HEK293 (cell line): ENCODE measurements at regions not wholly inside any gene's neighbourhood (a gene's known extent, or its start where the extent isn't known, plus 50 kb on each side); places are given as distances from the start of the nearest gene placed in this dataset.

ENCODE experiments used
- FEZF1 ChIP-seq: fragments of 450-650 bp; formaldehyde crosslinking; IDR thresholded peaks from 2 replicates; pipeline ENCODE4 v1.5.1; 2016; ENCODE audit warnings: missing biosample characterization, missing genetic modification characterization
- HIC1 ChIP-seq: fragments of 450-650 bp; formaldehyde crosslinking; IDR thresholded peaks from 2 replicates; pipeline ENCODE4 v1.5.1; 2016; ENCODE audit warnings: missing biosample characterization, missing genetic modification characterization
- HOXC10 ChIP-seq: sonication (generic); formaldehyde crosslinking; IDR thresholded peaks from 2 replicates; pipeline ENCODE4 v1.8.1; 2023; ENCODE audit warnings: mild to moderate bottlenecking, missing genetic modification reagents
- KLF9 ChIP-seq: fragments of 450-650 bp; formaldehyde crosslinking; IDR thresholded peaks from 2 replicates; pipeline ENCODE4 v1.5.1; 2016; ENCODE audit warnings: missing biosample characterization, missing genetic modification characterization, low read depth
- MYNN ChIP-seq: fragments of 450-650 bp; formaldehyde crosslinking; IDR thresholded peaks from 2 replicates; pipeline ENCODE4 v1.5.1; 2016; ENCODE audit warnings: missing biosample characterization, missing genetic modification characterization, borderline replicate concordance
- PRDM10 ChIP-seq: fragments of 450-650 bp; formaldehyde crosslinking; IDR thresholded peaks from 2 replicates; pipeline ENCODE4 v1.5.1; 2016; ENCODE audit warnings: missing biosample characterization, missing genetic modification characterization
- PRDM6 ChIP-seq: fragments of 450-650 bp; formaldehyde crosslinking; IDR thresholded peaks from 2 replicates; pipeline ENCODE4 v1.5.1; 2017; ENCODE audit warnings: missing biosample characterization, missing genetic modification characterization
- SP3 ChIP-seq: fragments of 450-650 bp; formaldehyde crosslinking; IDR thresholded peaks from 2 replicates; pipeline ENCODE4 v1.5.1; 2016; ENCODE audit warnings: missing biosample characterization, missing genetic modification characterization
- ZBTB8A ChIP-seq: fragments of 450-650 bp; formaldehyde crosslinking; IDR thresholded peaks from 2 replicates; pipeline ENCODE4 v1.5.1; 2016; ENCODE audit warnings: missing biosample characterization, missing genetic modification characterization
- ZFP41 ChIP-seq: fragments of 450-650 bp; formaldehyde crosslinking; IDR thresholded peaks from 2 replicates; pipeline ENCODE4 v1.5.1; 2016; ENCODE audit warnings: missing biosample characterization, missing genetic modification characterization, borderline replicate concordance
- ZNF202 ChIP-seq: fragments of 450-650 bp; formaldehyde crosslinking; IDR thresholded peaks from 2 replicates; pipeline ENCODE4 v1.5.1; 2016; ENCODE audit warnings: missing biosample characterization, missing genetic modification characterization, borderline replicate concordance
- ZNF292 ChIP-seq: fragments of 450-650 bp; formaldehyde crosslinking; IDR thresholded peaks from 2 replicates; pipeline ENCODE4 v1.5.1; 2016; ENCODE audit warnings: low read depth, missing biosample characterization, missing genetic modification characterization, borderline replicate concordance
- ZNF394 ChIP-seq: fragments of 450-650 bp; formaldehyde crosslinking; IDR thresholded peaks from 2 replicates; pipeline ENCODE4 v1.5.1; 2016; ENCODE audit warnings: missing biosample characterization, missing genetic modification characterization, mild to moderate bottlenecking, moderate library complexity, borderline replicate concordance
- ZNF433 ChIP-seq: fragments of 450-650 bp; formaldehyde crosslinking; IDR thresholded peaks from 2 replicates; pipeline ENCODE4 v1.5.1; 2016; ENCODE audit warnings: missing biosample characterization, missing genetic modification characterization, low read depth
- ZNF530 ChIP-seq: fragments of 450-650 bp; formaldehyde crosslinking; IDR thresholded peaks from 2 replicates; pipeline ENCODE4 v1.5.1; 2016; ENCODE audit warnings: low read depth, missing biosample characterization, missing genetic modification characterization
- ZNF561 ChIP-seq: fragments of 450-650 bp; IDR thresholded peaks from 2 replicates; pipeline ENCODE4 v1.5.1; 2018; ENCODE audit warnings: missing biosample characterization, missing genetic modification characterization, borderline replicate concordance
- ZNF610 ChIP-seq: fragments of 450-650 bp; formaldehyde crosslinking; IDR thresholded peaks from 2 replicates; pipeline ENCODE4 v1.5.1; 2016; ENCODE audit warnings: missing biosample characterization, missing genetic modification characterization, borderline replicate concordance
- ZNF621 ChIP-seq: fragments of 450-650 bp; formaldehyde crosslinking; IDR thresholded peaks from 2 replicates; pipeline ENCODE4 v1.5.1; 2017; ENCODE audit warnings: missing biosample characterization, missing genetic modification characterization
- ZNF624 ChIP-seq: fragments of 450-650 bp; formaldehyde crosslinking; IDR thresholded peaks from 2 replicates; pipeline ENCODE4 v1.5.1; 2017; ENCODE audit warnings: missing biosample characterization, missing genetic modification characterization
- ZNF626 ChIP-seq: fragments of 450-650 bp; sonication (Bioruptor Pico); formaldehyde crosslinking; IDR thresholded peaks from 2 replicates; pipeline ENCODE4 v1.5.1; 2018; ENCODE audit warnings: missing biosample characterization, missing genetic modification characterization, inconsistent platforms
- ZNF629 ChIP-seq: fragments of 450-650 bp; formaldehyde crosslinking; IDR thresholded peaks from 2 replicates; pipeline ENCODE4 v1.5.1; 2017; ENCODE audit warnings: missing biosample characterization, missing genetic modification characterization
- ZXDB ChIP-seq: fragments of 450-650 bp; formaldehyde crosslinking; IDR thresholded peaks from 2 replicates; pipeline ENCODE4 v1.5.1; 2016; ENCODE audit warnings: missing biosample characterization, missing genetic modification characterization
- TF ChIP-seq, protein P1 (sequence below): fragments of 450-650 bp; formaldehyde crosslinking; IDR thresholded peaks from 2 replicates; pipeline ENCODE4 v1.5.1; 2016; ENCODE audit warnings: missing biosample characterization, missing genetic modification characterization
- TF ChIP-seq, protein P2 (sequence below): fragments of 450-650 bp; formaldehyde crosslinking; conservative IDR thresholded peaks from 2 replicates; pipeline ENCODE4 v1.5.1; 2016; ENCODE audit warnings: low read depth, missing biosample characterization, missing genetic modification characterization
- TF ChIP-seq, protein P3 (sequence below): fragments of 450-650 bp; formaldehyde crosslinking; IDR thresholded peaks from 2 replicates; pipeline ENCODE4 v1.5.1; 2016; ENCODE audit warnings: missing biosample characterization, missing genetic modification characterization

GRCh38 chr5:7213525-7213924 lies 182.4 kb upstream of the ADCY2 start (continued):
- TF ChIP-seq ZNF610: no peak
- TF ChIP-seq ZNF624 (tag by site-specific recombination): no peak
- TF ChIP-seq HIC1: no peak
- no peak for TF ChIP-seq MYNN (tag by site-specific recombination)
- TF ChIP-seq, protein P1, sequence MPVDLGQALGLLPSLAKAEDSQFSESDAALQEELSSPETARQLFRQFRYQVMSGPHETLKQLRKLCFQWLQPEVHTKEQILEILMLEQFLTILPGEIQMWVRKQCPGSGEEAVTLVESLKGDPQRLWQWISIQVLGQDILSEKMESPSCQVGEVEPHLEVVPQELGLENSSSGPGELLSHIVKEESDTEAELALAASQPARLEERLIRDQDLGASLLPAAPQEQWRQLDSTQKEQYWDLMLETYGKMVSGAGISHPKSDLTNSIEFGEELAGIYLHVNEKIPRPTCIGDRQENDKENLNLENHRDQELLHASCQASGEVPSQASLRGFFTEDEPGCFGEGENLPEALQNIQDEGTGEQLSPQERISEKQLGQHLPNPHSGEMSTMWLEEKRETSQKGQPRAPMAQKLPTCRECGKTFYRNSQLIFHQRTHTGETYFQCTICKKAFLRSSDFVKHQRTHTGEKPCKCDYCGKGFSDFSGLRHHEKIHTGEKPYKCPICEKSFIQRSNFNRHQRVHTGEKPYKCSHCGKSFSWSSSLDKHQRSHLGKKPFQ (tag by site-specific recombination): no peak
- TF ChIP-seq FEZF1 (tag by site-specific recombination): no peak
- TF ChIP-seq ZNF629: peak; percentile 53; the same call in 1 of the 2 replicates
- peak; percentile 87; the same call in 1 of the 2 replicates for TF ChIP-seq ZNF202
- no peak for TF ChIP-seq ZNF561
- no peak for TF ChIP-seq ZNF626 (tag by site-specific recombination)
- TF ChIP-seq PRDM6 (tag by site-specific recombination): no peak
- no peak for TF ChIP-seq HOXC10 (CRISPR knock-in tag)
- peak; percentile 73 for TF ChIP-seq ZBTB8A (tag by site-specific recombination)
- TF ChIP-seq PRDM10 (tag by site-specific recombination): no peak
- no peak for TF ChIP-seq SP3 (tag by site-specific recombination)
- TF ChIP-seq ZNF621 (tag by site-specific recombination): no peak
- peak; percentile 90 for TF ChIP-seq ZNF394 (tag by site-specific recombination)
- TF ChIP-seq, protein P2, sequence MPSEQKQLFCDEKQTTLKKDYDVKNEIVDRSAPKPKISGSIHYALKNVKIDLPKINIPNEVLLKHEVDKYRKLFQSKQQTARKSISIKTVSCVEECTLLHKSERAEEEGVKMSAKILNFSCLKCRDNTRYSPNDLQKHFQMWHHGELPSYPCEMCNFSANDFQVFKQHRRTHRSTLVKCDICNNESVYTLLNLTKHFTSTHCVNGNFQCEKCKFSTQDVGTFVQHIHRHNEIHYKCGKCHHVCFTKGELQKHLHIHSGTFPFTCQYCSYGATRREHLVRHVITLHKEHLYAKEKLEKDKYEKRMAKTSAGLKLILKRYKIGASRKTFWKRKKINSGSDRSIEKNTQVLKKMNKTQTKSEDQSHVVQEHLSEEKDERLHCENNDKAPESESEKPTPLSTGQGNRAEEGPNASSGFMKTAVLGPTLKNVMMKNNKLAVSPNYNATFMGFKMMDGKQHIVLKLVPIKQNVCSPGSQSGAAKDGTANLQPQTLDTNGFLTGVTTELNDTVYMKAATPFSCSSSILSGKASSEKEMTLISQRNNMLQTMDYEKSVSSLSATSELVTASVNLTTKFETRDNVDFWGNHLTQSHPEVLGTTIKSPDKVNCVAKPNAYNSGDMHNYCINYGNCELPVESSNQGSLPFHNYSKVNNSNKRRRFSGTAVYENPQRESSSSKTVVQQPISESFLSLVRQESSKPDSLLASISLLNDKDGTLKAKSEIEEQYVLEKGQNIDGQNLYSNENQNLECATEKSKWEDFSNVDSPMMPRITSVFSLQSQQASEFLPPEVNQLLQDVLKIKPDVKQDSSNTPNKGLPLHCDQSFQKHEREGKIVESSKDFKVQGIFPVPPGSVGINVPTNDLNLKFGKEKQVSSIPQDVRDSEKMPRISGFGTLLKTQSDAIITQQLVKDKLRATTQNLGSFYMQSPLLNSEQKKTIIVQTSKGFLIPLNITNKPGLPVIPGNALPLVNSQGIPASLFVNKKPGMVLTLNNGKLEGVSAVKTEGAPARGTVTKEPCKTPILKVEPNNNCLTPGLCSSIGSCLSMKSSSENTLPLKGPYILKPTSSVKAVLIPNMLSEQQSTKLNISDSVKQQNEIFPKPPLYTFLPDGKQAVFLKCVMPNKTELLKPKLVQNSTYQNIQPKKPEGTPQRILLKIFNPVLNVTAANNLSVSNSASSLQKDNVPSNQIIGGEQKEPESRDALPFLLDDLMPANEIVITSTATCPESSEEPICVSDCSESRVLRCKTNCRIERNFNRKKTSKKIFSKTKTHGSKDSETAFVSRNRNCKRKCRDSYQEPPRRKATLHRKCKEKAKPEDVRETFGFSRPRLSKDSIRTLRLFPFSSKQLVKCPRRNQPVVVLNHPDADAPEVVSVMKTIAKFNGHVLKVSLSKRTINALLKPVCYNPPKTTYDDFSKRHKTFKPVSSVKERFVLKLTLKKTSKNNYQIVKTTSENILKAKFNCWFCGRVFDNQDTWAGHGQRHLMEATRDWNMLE (tag by site-specific recombination): peak; percentile 84
- no peak for TF ChIP-seq KLF9 (tag by site-specific recombination)
- peak; percentile 79 for TF ChIP-seq ZNF433 (tag by site-specific recombination)
- TF ChIP-seq, protein P3, sequence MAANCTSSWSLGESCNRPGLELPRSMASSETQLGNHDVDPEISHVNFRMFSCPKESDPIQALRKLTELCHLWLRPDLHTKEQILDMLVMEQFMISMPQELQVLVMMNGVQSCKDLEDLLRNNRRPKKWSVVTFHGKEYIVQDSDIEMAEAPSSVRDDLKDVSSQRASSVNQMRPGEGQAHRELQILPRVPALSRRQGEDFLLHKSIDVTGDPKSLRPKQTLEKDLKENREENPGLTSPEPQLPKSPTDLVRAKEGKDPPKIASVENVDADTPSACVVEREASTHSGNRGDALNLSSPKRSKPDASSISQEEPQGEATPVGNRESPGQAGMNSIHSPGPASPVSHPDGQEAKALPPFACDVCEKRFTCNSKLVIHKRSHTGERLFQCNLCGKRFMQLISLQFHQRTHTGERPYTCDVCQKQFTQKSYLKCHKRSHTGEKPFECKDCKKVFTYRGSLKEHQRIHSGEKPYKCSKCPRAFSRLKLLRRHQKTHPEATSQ: no peak
- TF ChIP-seq ZXDB (tag by site-specific recombination): peak; percentile 69
- TF ChIP-seq ZNF292 (tag by site-specific recombination): 0 out of 2 replicates have a peak, but pooled peaks have one; percentile 59
- no peak for TF ChIP-seq ZNF530 (tag by site-specific recombination)
- no peak for TF ChIP-seq ZFP41
